Stomach (tissue), 8 donors: ENCODE measurements at regions not wholly inside any gene's neighbourhood (a gene's known extent, or its start where the extent isn't known, plus 50 kb on each side); places are given as distances from the start of the nearest gene placed in this dataset.
"Not testable (repeated sequence)": the region's sequence is repeated elsewhere in the genome, so short reads cannot be mapped to it uniquely, and the experiment has no call there.

Experiments used
- DNase-seq, 2 donors: peaks; one replicate each; pipeline versions ENCODE4 v3.0.0 to v3.0.0-alpha.2; 2013 to 2019
- H3K27ac ChIP-seq, 5 donors: fragments of 200-600 bp in 4 of 5; sonication (generic) in 4 of 5; one replicate each; pipeline ENCODE4 v1.5.1; 2013 to 2019; ENCODE audit warnings: mild to moderate bottlenecking in 1 of 5, moderate library complexity in 1 of 5
- H3K27me3 ChIP-seq, 3 donors: fragments of 200-600 bp; sonication (generic); one replicate each; pipeline ENCODE4 v1.5.1; 2017 to 2019; ENCODE audit warnings: mixed run types in 1 of 3
- H3K36me3 ChIP-seq, 4 donors: fragments of 200-600 bp; sonication (generic); 1 replicate in 3 of 4; 2 replicates in 1 of 4; pipeline ENCODE4 v1.5.1; 2016 to 2019
- H3K4me1 ChIP-seq, 4 donors: fragments of 200-600 bp; sonication (generic); one replicate each; pipeline ENCODE4 v1.5.1; 2016 to 2019
- H3K4me3 ChIP-seq, 4 donors: fragments of 200-600 bp; sonication (generic) in 3 of 4; one replicate each; pipeline ENCODE4 v1.5.1; 2016 to 2019; ENCODE audit warnings: mild to moderate bottlenecking in 1 of 4
- H3K9me3 ChIP-seq, 4 donors: fragments of 200-600 bp; sonication (generic); one replicate each; pipeline ENCODE4 v1.5.1; 2016 to 2019
- EP300 ChIP-seq: sonication (generic); formaldehyde crosslinking; IDR thresholded peaks from one replicate; pipeline ENCODE4 v1.6.1; 2017; ENCODE audit warnings: antibody characterized with exemption
- POLR2A ChIP-seq, 4 donors: fragments of 450-650 bp; IDR thresholded peaks; one replicate each; pipeline ENCODE4 v1.6.1; 2016; ENCODE audit warnings: antibody characterized with exemption in 4 of 4, control low read depth in 2 of 4, mild to moderate bottlenecking in 1 of 4, moderate library complexity in 1 of 4
- POLR2AphosphoS5 ChIP-seq, 3 donors: sonication (generic); formaldehyde crosslinking; IDR thresholded peaks; one replicate each; pipeline ENCODE4 v1.6.1; 2016; ENCODE audit warnings: antibody characterized with exemption in 3 of 3
- WGBS, 5 donors: extraction: QIAGEN DNeasy Blood & Tissue Kit in 3 of 5; methylation state at CpG; one replicate each; pipeline versions ENCODE4 v1.1.5 to v1.1.7; 2013 to 2018; 5-methylcytosine and 5-hydroxymethylcytosine counted together
- intact Hi-C: fragments of 100-400 bp; cut with DNase I; formaldehyde crosslinking; loops from one replicate; pipeline ENCODE4 v1.15.1; 2023; ENCODE audit warnings: low total_unique reads
- TF ChIP-seq, protein P1 (sequence below), 7 experiments: fragments of 450-650 bp in 4 of 7; fragments of 200-600 bp in 3 of 7; sonication (generic) in 3 of 7; IDR thresholded peaks; one replicate each; pipeline ENCODE4 v1.5.1; 2016 to 2019; ENCODE audit warnings: antibody characterized with exemption in 7 of 7, control low read depth in 2 of 7, mild to moderate bottlenecking in 1 of 7
- donor health status: healthy with polysubstance abuse.
- donor health status: Bipolar disorder and iron deficiency.
- donor health status: healthy.

DNA sequence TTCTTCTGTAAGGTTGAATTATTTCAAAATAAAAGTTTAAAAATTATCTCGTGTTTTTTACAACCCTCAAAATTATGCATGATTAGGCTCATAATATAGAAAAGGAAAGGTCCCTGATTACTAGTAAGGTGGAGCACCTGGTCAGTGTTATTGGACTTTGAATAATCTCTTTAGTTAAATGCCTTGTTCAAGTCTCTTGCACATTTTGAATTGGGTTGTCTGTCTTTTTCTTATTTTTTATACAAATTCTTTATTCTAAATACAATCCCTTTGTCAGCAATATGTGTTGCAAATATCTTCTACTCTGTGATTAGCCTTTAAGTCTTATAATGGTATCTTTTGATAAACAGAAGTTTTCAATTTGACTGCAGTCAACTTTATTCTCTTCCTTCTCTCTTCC, 100.7 kb upstream of the TNFSF4 start:
- TF ChIP-seq EP300 = no peak
- TF ChIP-seq POLR2AphosphoS5 (IDR thresholded peaks at IDR 0.05) = no peak
- TF ChIP-seq, protein P1, sequence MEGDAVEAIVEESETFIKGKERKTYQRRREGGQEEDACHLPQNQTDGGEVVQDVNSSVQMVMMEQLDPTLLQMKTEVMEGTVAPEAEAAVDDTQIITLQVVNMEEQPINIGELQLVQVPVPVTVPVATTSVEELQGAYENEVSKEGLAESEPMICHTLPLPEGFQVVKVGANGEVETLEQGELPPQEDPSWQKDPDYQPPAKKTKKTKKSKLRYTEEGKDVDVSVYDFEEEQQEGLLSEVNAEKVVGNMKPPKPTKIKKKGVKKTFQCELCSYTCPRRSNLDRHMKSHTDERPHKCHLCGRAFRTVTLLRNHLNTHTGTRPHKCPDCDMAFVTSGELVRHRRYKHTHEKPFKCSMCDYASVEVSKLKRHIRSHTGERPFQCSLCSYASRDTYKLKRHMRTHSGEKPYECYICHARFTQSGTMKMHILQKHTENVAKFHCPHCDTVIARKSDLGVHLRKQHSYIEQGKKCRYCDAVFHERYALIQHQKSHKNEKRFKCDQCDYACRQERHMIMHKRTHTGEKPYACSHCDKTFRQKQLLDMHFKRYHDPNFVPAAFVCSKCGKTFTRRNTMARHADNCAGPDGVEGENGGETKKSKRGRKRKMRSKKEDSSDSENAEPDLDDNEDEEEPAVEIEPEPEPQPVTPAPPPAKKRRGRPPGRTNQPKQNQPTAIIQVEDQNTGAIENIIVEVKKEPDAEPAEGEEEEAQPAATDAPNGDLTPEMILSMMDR (IDR thresholded peaks at IDR 0.05) = no peak
- TF ChIP-seq POLR2A (IDR thresholded peaks at IDR 0.05) = no peak
- intact Hi-C loops = no loop called here
- 80 to 95% (median 85%) methylated on average over 1 of the region's 1 CpG for WGBS, 5 donors
- no peaks in the 10 kb centered on the region for H3K4me1 ChIP-seq
- DNase-seq = no peak
- no peak overlapping the region for H3K27ac ChIP-seq
- no peaks in the 10 kb centered on the region for H3K27me3 ChIP-seq
- H3K4me3 ChIP-seq = no peak overlapping the region
- no peaks in the 10 kb centered on the region for H3K9me3 ChIP-seq
- H3K36me3 ChIP-seq = no peaks in the 10 kb centered on the region

GRCh38 chr1:173314656-173315055, 107.5 kb upstream of the TNFSF4 start:
- intact Hi-C loops = no loop called here
- no peak overlapping the region for H3K27ac ChIP-seq
- 89 to 100% (median 93%) methylated on average over 1 of the region's 1 CpG for WGBS, 5 donors

GRCh38 chr1:173315296-173315695, 108.2 kb upstream of the TNFSF4 start:
- TF ChIP-seq EP300 = no peak
- TF ChIP-seq POLR2AphosphoS5 (IDR thresholded peaks at IDR 0.05) = no peak
- TF ChIP-seq, protein P1 (IDR thresholded peaks at IDR 0.05) = no peak
- TF ChIP-seq POLR2A (IDR thresholded peaks at IDR 0.05) = no peak
- Histone ChIP-seq H3K4me3 (no peak overlapping the region), H3K9me3 (no peaks in the 10 kb centered on the region), H3K27me3 (no peaks in the 10 kb centered on the region), H3K4me1 (no peaks in the 10 kb centered on the region), H3K36me3 (peaks cover 0 to 7% (median 0%) of the 10 kb centered on the region in 4 donors), H3K27ac (no peak overlapping the region)
- intact Hi-C loops = no loop called here
- 61 to 75% (median 70%) methylated on average over 3 of the region's 3 CpGs for WGBS, 5 donors
- DNase-seq = no peak

More at GRCh38 chr1:173314656-173315055, 107.5 kb upstream of the TNFSF4 start:
- TF ChIP-seq POLR2A (IDR thresholded peaks at IDR 0.05) (no peak), POLR2AphosphoS5 (IDR thresholded peaks at IDR 0.05) (no peak), EP300 (no peak)
- TF ChIP-seq, protein P1 (IDR thresholded peaks at IDR 0.05) = no peak
- Histone ChIP-seq H3K36me3 (peaks cover 0 to 7% (median 0%) of the 10 kb centered on the region in 4 donors), H3K4me1 (no peaks in the 10 kb centered on the region), H3K4me3 (no peak overlapping the region), H3K9me3 (no peaks in the 10 kb centered on the region), H3K27me3 (no peaks in the 10 kb centered on the region)
- no peak for DNase-seq

- TF ChIP-seq POLR2AphosphoS5 (IDR thresholded peaks at IDR 0.05) (no peak), EP300 (no peak), POLR2A (IDR thresholded peaks at IDR 0.05) (no peak)
- TF ChIP-seq, protein P1 (IDR thresholded peaks at IDR 0.05) = no peak
- no peak overlapping the region for H3K27ac ChIP-seq
- H3K4me3 ChIP-seq = no peak overlapping the region
- intact Hi-C loops = no loop called here
- H3K27me3 ChIP-seq = no peaks in the 10 kb centered on the region
- H3K4me1 ChIP-seq = no peaks in the 10 kb centered on the region
- peaks cover 0 to 3% (median 0%) of the 10 kb centered on the region in 4 donors for H3K9me3 ChIP-seq
- DNase-seq = no peak
- 86 to 100% (median 96%) methylated on average over 1 to 2 of the region's 2 CpGs for WGBS, 5 donors
- peaks cover 0 to 7% (median 0%) of the 10 kb centered on the region in 4 donors for H3K36me3 ChIP-seq
These were observed 111.7 kb upstream of the TNFSF4 start for GRCh38 chr1:173318788-173319187.

- WGBS, 5 donors = 89 to 100% (median 95%) methylated on average over 2 of the region's 2 CpGs
- H3K36me3 ChIP-seq, H3K27me3 ChIP-seq, DNase-seq, intact Hi-C loops, H3K4me3 ChIP-seq, H3K4me1 ChIP-seq, H3K27ac ChIP-seq, H3K9me3 ChIP-seq: not testable (repeated sequence)
These were observed 117.2 kb upstream of the TNFSF4 start for GRCh38 chr1:173324352-173324751.

- WGBS, 5 donors = 88 to 100% (median 89%) methylated on average over 3 of the region's 3 CpGs
- H3K36me3 ChIP-seq, H3K9me3 ChIP-seq, H3K27me3 ChIP-seq, H3K4me3 ChIP-seq, intact Hi-C loops, DNase-seq, H3K27ac ChIP-seq: not testable (repeated sequence)
- peaks cover 0 to 35% (median 9%) of the 10 kb centered on the region in 4 donors for H3K4me1 ChIP-seq
These were observed 120.9 kb upstream of the TNFSF4 start for GRCh38 chr1:173327987-173328386.
